WTC11 (cell line): ENCODE measurements at regions not wholly inside any gene's neighbourhood (a gene's known extent, or its start where the extent isn't known, plus 50 kb on each side); places are given as distances from the start of the nearest gene placed in this dataset.
A peak's percentile ranks its signal among the peaks of the same experiment; 100 is the strongest.

Source experiments
- ATAC-seq: fragments of 200-7000 bp; cut with Tn5 transposase; 2 replicates; pipeline ENCODE4 v1.10.0; 2021; ENCODE audit warnings: mild to moderate bottlenecking, moderate library complexity
- CTCF ChIA-PET: fragments of 300-600 bp; sonication (Branson Sonifier 250); formaldehyde crosslinking; loops from one replicate; lab custom pipeline; 2021; ENCODE audit warnings: antibody characterized with exemption; lab: Charles Lee
- POLR2A ChIA-PET: fragments of 350-600 bp; sonication (Branson Sonifier 250); formaldehyde crosslinking; loops from one replicate; lab custom pipeline; 2021; ENCODE audit warnings: antibody characterized with exemption; lab: Charles Lee
- DNase-seq: peaks from one replicate; pipeline ENCODE4 v3.0.0; 2021; ENCODE audit warnings: low spot score
- H3K27ac Mint-ChIP-seq: 2 replicates; pipeline ENCODE4 v1.8.0; 2021; ENCODE audit warnings: mixed read lengths
- H3K27me3 Mint-ChIP-seq: 2 replicates; pipeline ENCODE4 v1.8.0; 2021; ENCODE audit warnings: low read depth, mild to moderate bottlenecking, moderate library complexity, mixed read lengths
- H3K36me3 Mint-ChIP-seq: 2 replicates; pipeline ENCODE4 v1.8.0; 2021; ENCODE audit warnings: mixed read lengths
- H3K4me1 Mint-ChIP-seq: 2 replicates; pipeline ENCODE4 v1.8.0; 2022; ENCODE audit warnings: mixed read lengths
- H3K4me3 Mint-ChIP-seq: 2 replicates; pipeline ENCODE4 v1.8.0; 2021; ENCODE audit warnings: mild to moderate bottlenecking, moderate library complexity, mixed read lengths
- H3K9me3 Mint-ChIP-seq: 2 replicates; pipeline ENCODE4 v1.8.0; 2021; ENCODE audit warnings: mixed read lengths
- AR ChIP-seq: fragments of 250-450 bp; sonication (Bioruptor Pico); IDR thresholded peaks from 2 replicates; pipeline ENCODE4 v1.9.0; 2021; ENCODE audit warnings: mild to moderate bottlenecking
- CTCF ChIP-seq: fragments of 200-600 bp; IDR thresholded peaks from 2 replicates; pipeline ENCODE4 v1.8.0; 2022; ENCODE audit warnings: antibody characterized with exemption
- FOXP1 ChIP-seq: sonication (generic); formaldehyde crosslinking; IDR thresholded peaks from 2 replicates; pipeline ENCODE4 v1.8.0; 2022; ENCODE audit warnings: missing genetic modification reagents, mild to moderate bottlenecking, moderate library complexity, borderline replicate concordance
- HMGXB4 ChIP-seq: sonication (generic); formaldehyde crosslinking; IDR thresholded peaks from 2 replicates; pipeline ENCODE4 v1.8.1; 2023; ENCODE audit warnings: mild to moderate bottlenecking, moderate library complexity, missing genetic modification reagents
- IRF1 ChIP-seq: sonication (generic); formaldehyde crosslinking; IDR thresholded peaks from 2 replicates; pipeline ENCODE4 v1.8.0; 2023; ENCODE audit warnings: missing genetic modification reagents
- MLX ChIP-seq: sonication (generic); formaldehyde crosslinking; IDR thresholded peaks from 2 replicates; pipeline ENCODE4 v1.8.1; 2023; ENCODE audit warnings: mild to moderate bottlenecking, missing genetic modification reagents, moderate library complexity
- NFATC4 ChIP-seq: fragments of 250-450 bp; sonication (Bioruptor Pico); IDR thresholded peaks from 2 replicates; pipeline ENCODE4 v1.9.0; 2021; ENCODE audit warnings: mild to moderate bottlenecking
- RORB ChIP-seq: fragments of 250-450 bp; sonication (Bioruptor Pico); IDR thresholded peaks from 2 replicates; pipeline ENCODE4 v1.9.0; 2021; ENCODE audit warnings: mild to moderate bottlenecking
- SMAD3 ChIP-seq: sonication (generic); formaldehyde crosslinking; IDR thresholded peaks from 2 replicates; pipeline ENCODE4 v1.8.0; 2022; ENCODE audit warnings: missing genetic modification reagents, mild to moderate bottlenecking, borderline replicate concordance
- SOX15 ChIP-seq: fragments of 250-450 bp; sonication (Bioruptor Pico); IDR thresholded peaks from 2 replicates; pipeline ENCODE4 v1.9.0; 2021; ENCODE audit warnings: mild to moderate bottlenecking
- SP1 ChIP-seq: sonication (generic); formaldehyde crosslinking; conservative IDR thresholded peaks from 2 replicates; pipeline ENCODE4 v1.8.1; 2022; ENCODE audit warnings: missing genetic modification reagents
- ZNF232 ChIP-seq: sonication (generic); formaldehyde crosslinking; IDR thresholded peaks from 2 replicates; pipeline ENCODE4 v1.8.0; 2022; ENCODE audit warnings: mild to moderate bottlenecking, missing genetic modification reagents
- ZNF425 ChIP-seq: fragments of 250-450 bp; sonication (Bioruptor Pico); conservative IDR thresholded peaks from 2 replicates; pipeline ENCODE4 v1.9.0; 2021; ENCODE audit warnings: mild to moderate bottlenecking

- no peaks in the 10 kb centered on the region for H3K36me3 Mint-ChIP-seq
- ATAC-seq (no peak), DNase-seq (no peak)
- H3K27me3 Mint-ChIP-seq = no peaks in the 10 kb centered on the region
- TF ChIP-seq SP1 (CRISPR knock-in tag) (no peak), IRF1 (CRISPR knock-in tag) (no peak), HMGXB4 (CRISPR knock-in tag) (no peak)
- TF ChIP-seq, all 79 proteins: peak for 0
- ChIA-PET POLR2A (no interaction called here), CTCF (interaction anchor here (1.2 to 4.3 kb wide), 3 partner anchors 34 to 246 kb away, joined by 3 to 26 read pairs (median 3); partner anchors contain the start of gene IPO9)
- no peaks in the 10 kb centered on the region for H3K9me3 Mint-ChIP-seq
- peaks cover 47% of the 10 kb centered on the region for H3K4me1 Mint-ChIP-seq
- H3K27ac Mint-ChIP-seq = no peak overlapping the region
- H3K4me3 Mint-ChIP-seq = no peak overlapping the region
Observed at GRCh38 chr1:201758499-201759050, 70.4 kb upstream of the IPO9 start.

- CTCF ChIA-PET = interaction anchor here (1.2 to 4.3 kb wide), 3 partner anchors 34 to 247 kb away, joined by 3 to 26 read pairs (median 3); partner anchors contain the start of gene IPO9
- Mint-ChIP-seq H3K27me3 (no peaks in the 10 kb centered on the region), H3K4me3 (no peak overlapping the region), H3K36me3 (no peaks in the 10 kb centered on the region), H3K9me3 (no peaks in the 10 kb centered on the region), H3K27ac (no peak overlapping the region), H3K4me1 (peaks cover 42% of the 10 kb centered on the region)
- no peak for ATAC-seq
- no peak for TF ChIP-seq NFATC4 (CRISPR knock-in tag)
- TF ChIP-seq ZNF425 (CRISPR knock-in tag) = no peak
- no peak for TF ChIP-seq MLX (CRISPR knock-in tag)
- DNase-seq = no peak
- POLR2A ChIA-PET = no interaction called here
Observed at GRCh38 chr1:201759194-201759815, 69.7 kb upstream of the IPO9 start.

GRCh38 chr1:201760516-201760915 is 68.4 kb upstream of the IPO9 start:
- Mint-ChIP-seq H3K27ac (no peak overlapping the region), H3K4me1 (peaks cover 38% of the 10 kb centered on the region), H3K27me3 (no peaks in the 10 kb centered on the region), H3K9me3 (no peaks in the 10 kb centered on the region), H3K36me3 (no peaks in the 10 kb centered on the region), H3K4me3 (no peak overlapping the region)
- ATAC-seq (peak; percentile 83), DNase-seq (no peak)
- POLR2A ChIA-PET = no interaction called here
- CTCF ChIA-PET = interaction anchor here (1.3 to 4.3 kb wide), 3 partner anchors 32 to 248 kb away, joined by 4 to 26 read pairs (median 8); no protein-coding TSS in a partner anchor
- TF ChIP-seq SMAD3 (CRISPR knock-in tag) (no peak), RORB (no peak), ZNF232 (CRISPR knock-in tag) (no peak), FOXP1 (CRISPR knock-in tag) (no peak)

GRCh38 chr1:201761178-201761577 is 67.8 kb upstream of the IPO9 start:
- H3K4me3 Mint-ChIP-seq = no peak overlapping the region
- TF ChIP-seq SP1 (CRISPR knock-in tag) (no peak), ZNF425 (CRISPR knock-in tag) (no peak), AR (no peak), CTCF (no peak), SOX15 (CRISPR knock-in tag) (no peak)
- CTCF ChIA-PET = interaction anchor here (1.3 to 4.3 kb wide), 3 partner anchors 32 to 249 kb away, joined by 4 to 26 read pairs (median 8); no protein-coding TSS in a partner anchor
- DNase-seq (no peak), ATAC-seq (no peak)
- POLR2A ChIA-PET = no interaction called here
- H3K27ac Mint-ChIP-seq = no peak overlapping the region
- H3K4me1 Mint-ChIP-seq = peaks cover 40% of the 10 kb centered on the region
- no peaks in the 10 kb centered on the region for H3K27me3 Mint-ChIP-seq
- no peaks in the 10 kb centered on the region for H3K36me3 Mint-ChIP-seq
- H3K9me3 Mint-ChIP-seq = no peaks in the 10 kb centered on the region
